ENCODE measurements at regions not wholly inside any gene's neighbourhood (a gene's known extent, or its start where the extent isn't known, plus 50 kb on each side); places are given as distances from the start of the nearest gene placed in this dataset.

GRCh38 chr2:129180124-129180716 lies 799.2 kb upstream of the RAB6C start:
- Histone ChIP-seq H3K9me3 (ENCODE audit: control insufficient read depth, insufficient read depth, low read length) (no peaks in the 10 kb centered on the region), H3K36me3 (ENCODE audit: control insufficient read depth, low read length) (no peaks in the 10 kb centered on the region), H3K4me1 (ENCODE audit: control insufficient read depth, low read length) (no peaks in the 10 kb centered on the region), H3K27me3 (ENCODE audit: control insufficient read depth, low read length) (peaks cover 3% of the 10 kb centered on the region; the same call in 1 of the 2 replicates), H3K4me2 (ENCODE audit: low read length) (no peak overlapping the region), H3F3A (ENCODE audit: control insufficient read depth, insufficient read depth) (no peaks in the 10 kb centered on the region), H3K79me2 (ENCODE audit: control insufficient read depth, low read length) (no peaks in the 10 kb centered on the region), H3K27ac (ENCODE audit: low read depth, low read length) (no peak overlapping the region), H3K4me3 (ENCODE audit: low read length) (no peak overlapping the region), H4K20me1 (ENCODE audit: control insufficient read depth, insufficient read depth, low read depth, low read length) (no peaks in the 10 kb centered on the region), H3K9me2 (replicated peaks; ENCODE audit: control insufficient read depth, low read length) (no peaks in the 10 kb centered on the region)
- TF ChIP-seq EZH2phosphoT487 (IDR thresholded peaks at IDR 0.05; ENCODE audit: borderline replicate concordance, low read length) (no peak), CTCF (IDR thresholded peaks at IDR 0.05; ENCODE audit: low read depth, low read length, poor library complexity, severe bottlenecking) (no peak)

GRCh38 chr2:129181433-129181832 lies 798.0 kb upstream of the RAB6C start:
- Histone ChIP-seq H3K4me2 (ENCODE audit: low read length) (no peak overlapping the region), H3K4me1 (ENCODE audit: control insufficient read depth, low read length) (no peaks in the 10 kb centered on the region), H3K79me2 (ENCODE audit: control insufficient read depth, low read length) (no peaks in the 10 kb centered on the region), H3K27me3 (ENCODE audit: control insufficient read depth, low read length) (peaks cover 3% of the 10 kb centered on the region; the same call in 1 of the 2 replicates), H3F3A (ENCODE audit: control insufficient read depth, insufficient read depth) (no peaks in the 10 kb centered on the region), H3K27ac (ENCODE audit: low read depth, low read length) (no peak overlapping the region), H3K9me2 (replicated peaks; ENCODE audit: control insufficient read depth, low read length) (no peaks in the 10 kb centered on the region), H3K9me3 (ENCODE audit: control insufficient read depth, insufficient read depth, low read length) (no peaks in the 10 kb centered on the region), H4K20me1 (ENCODE audit: control insufficient read depth, insufficient read depth, low read depth, low read length) (no peaks in the 10 kb centered on the region), H3K4me3 (ENCODE audit: low read length) (no peak overlapping the region), H3K36me3 (ENCODE audit: control insufficient read depth, low read length) (no peaks in the 10 kb centered on the region)
- TF ChIP-seq EZH2phosphoT487 (IDR thresholded peaks at IDR 0.05; ENCODE audit: borderline replicate concordance, low read length) (no peak), CTCF (IDR thresholded peaks at IDR 0.05; ENCODE audit: low read depth, low read length, poor library complexity, severe bottlenecking) (no peak)

- no peak for TF ChIP-seq EZH2phosphoT487 (IDR thresholded peaks at IDR 0.05; ENCODE audit: borderline replicate concordance, low read length)
- no peak for TF ChIP-seq CTCF (IDR thresholded peaks at IDR 0.05; ENCODE audit: low read depth, low read length, poor library complexity, severe bottlenecking)
- H3K4me2 ChIP-seq (ENCODE audit: low read length), result no peak overlapping the region
- H3K36me3 ChIP-seq (ENCODE audit: control insufficient read depth, low read length), result no peaks in the 10 kb centered on the region
- H3K79me2 ChIP-seq (ENCODE audit: control insufficient read depth, low read length), result no peaks in the 10 kb centered on the region
- H3F3A ChIP-seq (ENCODE audit: control insufficient read depth, insufficient read depth), result no peaks in the 10 kb centered on the region
- H3K27me3 ChIP-seq (ENCODE audit: control insufficient read depth, low read length), result peaks cover 3% of the 10 kb centered on the region; the same call in 1 of the 2 replicates
- H3K4me1 ChIP-seq (ENCODE audit: control insufficient read depth, low read length), result no peaks in the 10 kb centered on the region
- no peaks in the 10 kb centered on the region for H3K9me3 ChIP-seq (ENCODE audit: control insufficient read depth, insufficient read depth, low read length)
- no peaks in the 10 kb centered on the region for H4K20me1 ChIP-seq (ENCODE audit: control insufficient read depth, insufficient read depth, low read depth, low read length)
- H3K9me2 ChIP-seq (replicated peaks; ENCODE audit: control insufficient read depth, low read length), result no peaks in the 10 kb centered on the region
- no peak overlapping the region for H3K27ac ChIP-seq (ENCODE audit: low read depth, low read length)
- H3K4me3 ChIP-seq (ENCODE audit: low read length), result no peak overlapping the region
Observed at GRCh38 chr2:129181963-129182362, 797.5 kb upstream of the RAB6C start.

Measured in DOHH2 (cell line).